Panc1 (cell line): ENCODE measurements at regions not wholly inside any gene's neighbourhood (a gene's known extent, or its start where the extent isn't known, plus 50 kb on each side); places are given as distances from the start of the nearest gene placed in this dataset.

Experiments
- ATAC-seq: fragments of 200-7000 bp; cut with Tn5 transposase; 2 replicates; pipeline ENCODE4 v1.9.1; 2020; ENCODE audit warnings: mild to moderate bottlenecking, moderate library complexity
- BruUV-seq: library from RNA; stranded (reverse); fragments of 400-500 nt; replicated peaks from 2 replicates; lab custom pipeline; 2021; lab: Mats Ljungman, UMichigan
- CTCF ChIA-PET: fragments of 300-600 bp; sonication (Branson Sonifier 250); formaldehyde crosslinking; loops from one replicate; lab custom pipeline; 2022; ENCODE audit warnings: antibody characterized with exemption; lab: Charles Lee
- POLR2A ChIA-PET: fragments of 300-600 bp; sonication (Branson Sonifier 250); formaldehyde crosslinking; loops from one replicate; lab custom pipeline; 2022; ENCODE audit warnings: antibody characterized with exemption; lab: Charles Lee
- DNase-seq: peaks from one replicate; pipeline ENCODE4 v3.0.0-alpha.2; 2010; ENCODE audit warnings: low read depth, low spot score
- H3K27ac ChIP-seq: 2 replicates; pipeline ENCODE4 v1.5.1; 2011; ENCODE audit warnings: mild to moderate bottlenecking, low read length, inconsistent platforms
- H3K27me3 ChIP-seq: fragments of 200-500 bp; sonication (Bioruptor generic); 2 replicates; pipeline ENCODE4 v1.6.0; 2014; ENCODE audit warnings: low read length, inconsistent platforms; ENCODE audit not compliant: control insufficient read depth, insufficient read depth
- H3K36me3 ChIP-seq: fragments of 200-500 bp; sonication (Bioruptor generic); 2 replicates; pipeline ENCODE4 v1.5.1; 2014; ENCODE audit warnings: inconsistent platforms, mild to moderate bottlenecking, low read length, moderate library complexity; ENCODE audit not compliant: control insufficient read depth, insufficient read depth
- H3K4me1 ChIP-seq: 2 replicates; pipeline ENCODE4 v1.5.1; 2011; ENCODE audit warnings: inconsistent platforms, mild to moderate bottlenecking, low read length, moderate library complexity; ENCODE audit not compliant: control insufficient read depth, insufficient read depth
- H3K4me3 ChIP-seq, 2 experiments: 2 replicates each; pipeline ENCODE4 v1.5.1; 2011 to 2012; ENCODE audit warnings: low read depth in 2 of 2, low read length in 2 of 2, mild to moderate bottlenecking in 2 of 2, inconsistent platforms in 1 of 2, moderate library complexity in 1 of 2
- H3K9me3 ChIP-seq: fragments of 200-500 bp; sonication (Bioruptor generic); 2 replicates; pipeline ENCODE4 v1.5.1; 2014; ENCODE audit warnings: low read depth, mild to moderate bottlenecking, inconsistent platforms, low read length, moderate library complexity; ENCODE audit not compliant: control insufficient read depth, insufficient read depth
- POLR2AphosphoS5 ChIP-seq: IDR thresholded peaks from 2 replicates; pipeline ENCODE4 v1.6.1; 2012; ENCODE audit warnings: mild to moderate bottlenecking, low read depth, low read length, moderate library complexity
- SIN3A ChIP-seq: IDR thresholded peaks from 2 replicates; pipeline ENCODE4 v1.6.1; 2012; ENCODE audit warnings: low read depth, mild to moderate bottlenecking, low read length, moderate library complexity, borderline replicate concordance; ENCODE audit not compliant: insufficient read depth
- TCF7L2 ChIP-seq: IDR thresholded peaks from 2 replicates; pipeline ENCODE4 v1.6.1; 2011; ENCODE audit warnings: mild to moderate bottlenecking, low read depth, low read length, inconsistent platforms
- in situ Hi-C: cut with HindIII; loops from 2 replicates; pipeline ENCODE4 v1.10.0; 2016; ENCODE audit warnings: low sequenced_read_pairs, low pct_unique_long_range_greater_than_20kb
- intact Hi-C: fragments of 100-400 bp; cut with micrococcal nuclease; formaldehyde crosslinking; loops from one replicate; pipeline ENCODE4 v1.10.0; 2022; ENCODE audit not compliant: unreplicated experiment
- TF ChIP-seq, protein P1 (sequence below), 2 experiments: IDR thresholded peaks; 2 replicates each; pipeline ENCODE4 v1.6.1; 2011 to 2012; ENCODE audit warnings: low read depth in 2 of 2, control low read depth in 1 of 2, low read length in 1 of 2, mild to moderate bottlenecking in 1 of 2, moderate library complexity in 1 of 2; ENCODE audit not compliant: insufficient read depth in 1 of 2
- TF ChIP-seq, protein P2 (sequence below): fragments of 450-650 bp; IDR thresholded peaks from 2 replicates; pipeline ENCODE4 v1.5.1; 2017; ENCODE audit warnings: mild to moderate bottlenecking

DNA sequence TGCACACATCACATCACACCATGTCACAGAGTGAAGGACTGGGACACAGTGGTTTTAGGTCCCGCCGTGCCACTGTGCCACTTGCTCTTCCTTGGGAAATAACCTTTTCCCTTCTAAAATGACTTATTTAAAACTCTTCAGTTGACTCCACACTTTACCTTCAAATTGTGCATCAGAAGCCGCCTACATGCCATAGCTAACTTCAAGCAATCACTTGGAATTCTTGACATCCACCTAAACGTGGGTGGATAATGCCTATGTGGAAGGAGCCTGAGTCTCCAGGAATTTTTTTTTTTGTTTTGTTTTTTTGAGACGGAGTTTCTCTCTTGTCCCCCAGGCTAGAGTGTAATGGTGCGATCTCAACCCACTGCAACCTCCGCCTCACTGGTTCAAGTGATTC, 777.4 kb upstream of the TENM3 start:
- intact Hi-C loops (no loop called here), in situ Hi-C loops (no loop called here)
- Histone ChIP-seq H3K27me3 (no peaks in the 10 kb centered on the region), H3K9me3 (no peaks in the 10 kb centered on the region), H3K36me3 (no peaks in the 10 kb centered on the region), H3K4me3 (no peak overlapping the region), H3K27ac (no peak overlapping the region), H3K4me1 (no peaks in the 10 kb centered on the region)
- POLR2A ChIA-PET: no interaction called here
- no TSS peak for BruUV-seq
- TF ChIP-seq POLR2AphosphoS5: no peak
- TF ChIP-seq TCF7L2: no peak
- TF ChIP-seq SIN3A: no peak
- TF ChIP-seq, protein P1, sequence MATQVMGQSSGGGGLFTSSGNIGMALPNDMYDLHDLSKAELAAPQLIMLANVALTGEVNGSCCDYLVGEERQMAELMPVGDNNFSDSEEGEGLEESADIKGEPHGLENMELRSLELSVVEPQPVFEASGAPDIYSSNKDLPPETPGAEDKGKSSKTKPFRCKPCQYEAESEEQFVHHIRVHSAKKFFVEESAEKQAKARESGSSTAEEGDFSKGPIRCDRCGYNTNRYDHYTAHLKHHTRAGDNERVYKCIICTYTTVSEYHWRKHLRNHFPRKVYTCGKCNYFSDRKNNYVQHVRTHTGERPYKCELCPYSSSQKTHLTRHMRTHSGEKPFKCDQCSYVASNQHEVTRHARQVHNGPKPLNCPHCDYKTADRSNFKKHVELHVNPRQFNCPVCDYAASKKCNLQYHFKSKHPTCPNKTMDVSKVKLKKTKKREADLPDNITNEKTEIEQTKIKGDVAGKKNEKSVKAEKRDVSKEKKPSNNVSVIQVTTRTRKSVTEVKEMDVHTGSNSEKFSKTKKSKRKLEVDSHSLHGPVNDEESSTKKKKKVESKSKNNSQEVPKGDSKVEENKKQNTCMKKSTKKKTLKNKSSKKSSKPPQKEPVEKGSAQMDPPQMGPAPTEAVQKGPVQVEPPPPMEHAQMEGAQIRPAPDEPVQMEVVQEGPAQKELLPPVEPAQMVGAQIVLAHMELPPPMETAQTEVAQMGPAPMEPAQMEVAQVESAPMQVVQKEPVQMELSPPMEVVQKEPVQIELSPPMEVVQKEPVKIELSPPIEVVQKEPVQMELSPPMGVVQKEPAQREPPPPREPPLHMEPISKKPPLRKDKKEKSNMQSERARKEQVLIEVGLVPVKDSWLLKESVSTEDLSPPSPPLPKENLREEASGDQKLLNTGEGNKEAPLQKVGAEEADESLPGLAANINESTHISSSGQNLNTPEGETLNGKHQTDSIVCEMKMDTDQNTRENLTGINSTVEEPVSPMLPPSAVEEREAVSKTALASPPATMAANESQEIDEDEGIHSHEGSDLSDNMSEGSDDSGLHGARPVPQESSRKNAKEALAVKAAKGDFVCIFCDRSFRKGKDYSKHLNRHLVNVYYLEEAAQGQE (IDR thresholded peaks at IDR 0.05; ENCODE audit: insufficient read depth in 1 of 2, low read depth in 2 of 2, low read length in 1 of 2): no peak
- TF ChIP-seq, protein P2, sequence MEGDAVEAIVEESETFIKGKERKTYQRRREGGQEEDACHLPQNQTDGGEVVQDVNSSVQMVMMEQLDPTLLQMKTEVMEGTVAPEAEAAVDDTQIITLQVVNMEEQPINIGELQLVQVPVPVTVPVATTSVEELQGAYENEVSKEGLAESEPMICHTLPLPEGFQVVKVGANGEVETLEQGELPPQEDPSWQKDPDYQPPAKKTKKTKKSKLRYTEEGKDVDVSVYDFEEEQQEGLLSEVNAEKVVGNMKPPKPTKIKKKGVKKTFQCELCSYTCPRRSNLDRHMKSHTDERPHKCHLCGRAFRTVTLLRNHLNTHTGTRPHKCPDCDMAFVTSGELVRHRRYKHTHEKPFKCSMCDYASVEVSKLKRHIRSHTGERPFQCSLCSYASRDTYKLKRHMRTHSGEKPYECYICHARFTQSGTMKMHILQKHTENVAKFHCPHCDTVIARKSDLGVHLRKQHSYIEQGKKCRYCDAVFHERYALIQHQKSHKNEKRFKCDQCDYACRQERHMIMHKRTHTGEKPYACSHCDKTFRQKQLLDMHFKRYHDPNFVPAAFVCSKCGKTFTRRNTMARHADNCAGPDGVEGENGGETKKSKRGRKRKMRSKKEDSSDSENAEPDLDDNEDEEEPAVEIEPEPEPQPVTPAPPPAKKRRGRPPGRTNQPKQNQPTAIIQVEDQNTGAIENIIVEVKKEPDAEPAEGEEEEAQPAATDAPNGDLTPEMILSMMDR: no peak
- CTCF ChIA-PET: no interaction called here
- DNase-seq (no peak), ATAC-seq (no peak)

DNA sequence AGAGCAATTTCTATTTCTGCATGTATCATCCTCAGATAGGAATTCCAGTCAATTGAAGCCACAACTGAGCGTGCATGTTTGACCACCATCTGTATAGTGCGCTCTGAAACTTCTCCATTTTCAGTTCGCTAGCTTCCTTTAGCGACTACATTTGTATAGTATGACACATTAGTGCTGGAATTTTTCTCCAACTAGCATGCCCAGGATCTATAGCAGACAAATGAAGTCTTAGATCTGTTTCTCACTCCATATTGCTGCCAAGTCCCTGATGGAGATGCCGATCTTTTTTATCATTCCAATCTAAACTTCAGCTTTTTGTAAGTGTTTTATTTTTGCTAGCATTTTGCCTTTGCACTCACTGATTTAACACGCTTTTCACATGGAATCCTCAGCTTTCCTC, 774.8 kb upstream of the TENM3 start:
- H3K36me3 ChIP-seq: no peaks in the 10 kb centered on the region
- BruUV-seq: no TSS peak
- ChIA-PET POLR2A (no interaction called here), CTCF (no interaction called here)
- DNase-seq: no peak
- no peaks in the 10 kb centered on the region for H3K4me1 ChIP-seq
- no peaks in the 10 kb centered on the region for H3K27me3 ChIP-seq
- TF ChIP-seq, protein P2: no peak
- TF ChIP-seq TCF7L2 (no peak), SIN3A (no peak)
- H3K4me3 ChIP-seq: no peak overlapping the region
- no peak for ATAC-seq
- intact Hi-C loops: no loop called here
- H3K27ac ChIP-seq: no peak overlapping the region
- in situ Hi-C loops: no loop called here
- H3K9me3 ChIP-seq: no peaks in the 10 kb centered on the region

DNA sequence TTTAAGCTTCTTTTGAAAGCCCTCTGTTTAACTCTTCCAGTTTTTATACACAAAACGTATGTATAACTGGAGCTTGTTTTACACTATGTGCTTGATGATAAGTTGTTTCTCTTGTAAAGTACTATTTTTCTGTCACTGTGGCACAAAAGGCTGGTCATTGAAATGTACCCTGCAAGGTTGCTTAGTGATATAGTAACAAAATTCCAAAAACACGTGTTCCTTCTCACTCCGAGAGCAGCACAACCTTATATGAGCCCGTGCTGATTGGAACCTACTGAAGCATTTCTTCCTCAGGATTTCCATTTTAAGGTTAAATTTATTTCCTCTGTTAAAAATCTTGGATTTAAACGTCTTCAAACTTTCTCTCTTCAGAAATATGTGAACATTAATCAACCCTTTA, 772.9 kb upstream of the TENM3 start:
- Histone ChIP-seq H3K9me3 (no peaks in the 10 kb centered on the region), H3K4me1 (no peaks in the 10 kb centered on the region), H3K4me3 (no peak overlapping the region), H3K36me3 (no peaks in the 10 kb centered on the region), H3K27ac (no peak overlapping the region), H3K27me3 (no peaks in the 10 kb centered on the region)
- CTCF ChIA-PET: no interaction called here
- POLR2A ChIA-PET: no interaction called here
- BruUV-seq: no TSS peak
- no peak for DNase-seq
- intact Hi-C loops (no loop called here), in situ Hi-C loops (no loop called here)
- no peak for ATAC-seq
- TF ChIP-seq, protein P2: no peak
- TF ChIP-seq TCF7L2 (no peak), SIN3A (no peak), POLR2AphosphoS5 (no peak)
- TF ChIP-seq, protein P1 (IDR thresholded peaks at IDR 0.05; ENCODE audit: insufficient read depth in 1 of 2, low read depth in 2 of 2, low read length in 1 of 2): no peak
